NCI-H82 treated with DMSO at 0.1 percent for 48 hours (cell line): ENCODE measurements at regions not wholly inside any gene's neighbourhood (a gene's known extent, or its start where the extent isn't known, plus 50 kb on each side); places are given as distances from the start of the nearest gene placed in this dataset.
"Not testable (repeated sequence)": the region's sequence is repeated elsewhere in the genome, so short reads cannot be mapped to it uniquely, and the experiment has no call there.

Experiments used
- DNase-seq: peaks from one replicate; lab custom pipeline; 2025; ENCODE audit not compliant: unreplicated experiment; lab: John Stamatoyannopoulos, UW

- peak; percentile 43 for DNase-seq
Measured at GRCh38 chr1:88566615-88567387, 117.3 kb upstream of the PKN2 start.

GRCh38 chr1:88571506-88571905 lies 112.6 kb upstream of the PKN2 start:
- DNase-seq: no peak

- no peak for DNase-seq
Measured at GRCh38 chr1:88579598-88579997, 104.5 kb upstream of the PKN2 start.

- no peak for DNase-seq
Measured at GRCh38 chr1:88581703-88582102, 102.4 kb upstream of the PKN2 start.

GRCh38 chr1:88593358-88593757 lies 90.7 kb upstream of the PKN2 start:
- DNase-seq: no peak

- DNase-seq: no peak
Measured at GRCh38 chr1:88595355-88596002, 88.6 kb upstream of the PKN2 start.

GRCh38 chr1:88597973-88598372 lies 86.1 kb upstream of the PKN2 start:
- not testable (repeated sequence) for DNase-seq

GRCh38 chr1:88608139-88608943 lies 75.7 kb upstream of the PKN2 start:
- DNase-seq: peak; percentile 44

- no peak for DNase-seq
Measured at GRCh38 chr1:88609051-88609450, 75.0 kb upstream of the PKN2 start.

GRCh38 chr1:88610687-88611086 lies 73.4 kb upstream of the PKN2 start:
- no peak for DNase-seq

- no peak for DNase-seq
Measured at GRCh38 chr1:88612292-88612691, 71.8 kb upstream of the PKN2 start.

- no peak for DNase-seq
Measured at GRCh38 chr1:88612773-88613172, 71.3 kb upstream of the PKN2 start.

- DNase-seq: no peak
Measured at GRCh38 chr1:88618331-88618730, 65.7 kb upstream of the PKN2 start.

GRCh38 chr1:88623101-88623500 lies 61.0 kb upstream of the PKN2 start:
- DNase-seq: not testable (repeated sequence)
